ENCODE measurements at regions not wholly inside any gene's neighbourhood (a gene's known extent, or its start where the extent isn't known, plus 50 kb on each side); places are given as distances from the start of the nearest gene placed in this dataset.

GRCh38 chr18:39793609-39794008 is 2161.4 kb upstream of the PIK3C3 start:
- Histone ChIP-seq H3K4ac (replicated peaks; ENCODE audit: insufficient read length, low read depth, low read length) (no peak overlapping the region), H3K27ac (ENCODE audit: low read depth, low read length) (no peak overlapping the region), H3K4me2 (ENCODE audit: insufficient read depth in 1 of 2, low read depth in 2 of 2, low read length in 2 of 2) (no peak overlapping the region), H3K14ac (ENCODE audit: insufficient read length) (no peak overlapping the region), H3K36me3 (ENCODE audit: control insufficient read depth in 2 of 4, insufficient read depth in 4 of 4, low read length in 3 of 4) (no peaks in the 10 kb centered on the region), H2BK20ac (ENCODE audit: low read length) (no peak overlapping the region), H3K27me3 (replicated peaks in 1 of 4; ENCODE audit: control insufficient read depth in 3 of 4, extremely low read depth in 1 of 4, insufficient read depth in 3 of 4, low read length in 3 of 4) (no peaks in the 10 kb centered on the region), H2AK5ac (ENCODE audit: low read depth, low read length) (no peak overlapping the region), H2BK12ac (ENCODE audit: low read depth, low read length) (no peak overlapping the region), H3K23me2 (ENCODE audit: low read depth, low read length) (no peaks in the 10 kb centered on the region), H3K9ac (replicated peaks in 1 of 4; ENCODE audit: extremely low read depth in 1 of 4, low read depth in 3 of 4, low read length in 3 of 4) (no peak overlapping the region), H2BK5ac (ENCODE audit: low read depth, low read length) (no peak overlapping the region), H3K56ac (replicated peaks; ENCODE audit: insufficient read length, low read depth, low read length) (no peak overlapping the region), H3K4me1 (replicated peaks in 1 of 4; ENCODE audit: control insufficient read depth in 3 of 4, insufficient read depth in 4 of 4, low read length in 3 of 4) (peaks cover 0 to 5% (median 3%) of the 10 kb centered on the region in 4 experiments; a peak in 2 of 7 replicates), H3K18ac (ENCODE audit: extremely low read depth, low read length) (no peak overlapping the region), H2AFZ (ENCODE audit: low read length) (no peak overlapping the region), H3K79me2 (ENCODE audit: control insufficient read depth in 1 of 2, insufficient read depth in 2 of 2, low read length in 2 of 2) (peaks cover 0 to 78% of the 10 kb centered on the region in 2 experiments; a peak in 2 of 4 replicates), H4K91ac (replicated peaks; ENCODE audit: insufficient read length, low read length) (no peak overlapping the region), H4K20me1 (replicated peaks in 1 of 2; ENCODE audit: control insufficient read depth in 1 of 2, insufficient read depth in 2 of 2, low read length in 2 of 2) (no peaks in the 10 kb centered on the region), H3K23ac (ENCODE audit: insufficient read length) (no peak overlapping the region), H4K5ac (ENCODE audit: insufficient read length, low read depth, low read length) (no peak overlapping the region), H4K8ac (ENCODE audit: extremely low read depth, insufficient read depth, low read length) (no peak overlapping the region), H3K4me3 (ENCODE audit: extremely low read depth in 1 of 4, insufficient read depth in 2 of 4, low read depth in 3 of 4, low read length in 4 of 4) (no peak overlapping the region), H2BK120ac (replicated peaks; ENCODE audit: low read depth, low read length) (no peak overlapping the region), H3K9me3 (ENCODE audit: insufficient read depth in 2 of 2, low read depth in 1 of 2, low read length in 1 of 2) (no peaks in the 10 kb centered on the region), H3K79me1 (ENCODE audit: low read depth, low read length) (no peaks in the 10 kb centered on the region), H2BK15ac (ENCODE audit: low read length) (no peak overlapping the region)
- 86% methylated on average over 5 of the region's 5 CpGs; no CpG with 5 or more reads in 1 of the 2 experiments for WGBS, 2 experiments (ENCODE audit: extremely low coverage in 1 of 2, insufficient coverage in 1 of 2, insufficient read length in 1 of 2, insufficient replicate concordance in 2 of 2, low coverage in 1 of 2, low lambda C conversion rate in 2 of 2, missing lambda C conversion rate in 1 of 2)
- POLR2A ChIA-PET (ENCODE audit: partially characterized antibody), result interaction anchor here (0.6 kb wide), 1 partner anchor 91 kb away, joined by 3 read pairs; no protein-coding TSS in a partner anchor
- FAIRE-seq, result no peak
- CTCF ChIA-PET (ENCODE audit: partially characterized antibody), result interaction anchor here (0.8 kb wide), 1 partner anchor 48 kb away, joined by 4 read pairs; no protein-coding TSS in a partner anchor
- TF ChIP-seq TCF12 (IDR thresholded peaks at IDR 0.05; ENCODE audit: low read depth, low read length) (no peak), KDM1A (IDR thresholded peaks at IDR 0.05; ENCODE audit: borderline replicate concordance, low read length) (no peak)
- no peak for DNase-seq (ENCODE audit: low read depth in 1 of 2, low spot score in 2 of 2)

Measured in H1 (cell line).